Small intestine (tissue), 7 donors: ENCODE measurements at regions not wholly inside any gene's neighbourhood (a gene's known extent, or its start where the extent isn't known, plus 50 kb on each side); places are given as distances from the start of the nearest gene placed in this dataset.

Experiments used
- DNase-seq, 2 donors: peaks; one replicate each; pipeline versions ENCODE4 v3.0.0 to v3.0.0-alpha.2; 2013
- FAIRE-seq: peaks from 2 replicates; lab custom pipeline; 2012; peaks lifted over from hg19 to GRCh38; lab: Jason Lieb, UNC
- H3K27ac ChIP-seq, 3 donors: one replicate each; pipeline ENCODE4 v1.5.1; 2013; ENCODE audit warnings: low read length in 2 of 3, mild to moderate bottlenecking in 2 of 3, control low read depth in 1 of 3, inconsistent platforms in 1 of 3, low read depth in 1 of 3, moderate library complexity in 1 of 3
- H3K27me3 ChIP-seq, 3 donors: one replicate each; pipeline ENCODE4 v1.6.1; 2013; ENCODE audit warnings: low read length in 3 of 3, inconsistent platforms in 1 of 3; ENCODE audit not compliant: control insufficient read depth in 3 of 3, insufficient read depth in 3 of 3
- H3K36me3 ChIP-seq, 3 donors: one replicate each; pipeline ENCODE4 v1.6.1; 2013; ENCODE audit warnings: low read length in 3 of 3, inconsistent platforms in 1 of 3, low read depth in 1 of 3, mild to moderate bottlenecking in 1 of 3, moderate library complexity in 1 of 3; ENCODE audit not compliant: control insufficient read depth in 3 of 3, insufficient read depth in 2 of 3
- H3K4me1 ChIP-seq, 3 donors: one replicate each; pipeline ENCODE4 v1.6.1; 2013; ENCODE audit warnings: low read length in 2 of 3, inconsistent platforms in 1 of 3, low read depth in 1 of 3, mild to moderate bottlenecking in 1 of 3, moderate library complexity in 1 of 3; ENCODE audit not compliant: control insufficient read depth in 3 of 3, insufficient read depth in 2 of 3
- H3K4me3 ChIP-seq, 3 donors: one replicate each; pipeline ENCODE4 v1.5.1; 2013; ENCODE audit warnings: low read length in 3 of 3, control low read depth in 1 of 3, inconsistent platforms in 1 of 3, low read depth in 1 of 3, mild to moderate bottlenecking in 1 of 3, moderate library complexity in 1 of 3
- H3K9me3 ChIP-seq, 2 donors: one replicate each; pipeline ENCODE4 v1.6.1; 2013; ENCODE audit warnings: low read depth in 1 of 2, low read length in 1 of 2; ENCODE audit not compliant: control insufficient read depth in 2 of 2, insufficient read depth in 1 of 2
- WGBS, 3 donors: extraction: QIAGEN DNeasy Blood & Tissue Kit; methylation state at CpG; one replicate each; pipeline ENCODE4 v1.1.7; 2013; 5-methylcytosine and 5-hydroxymethylcytosine counted together
- donor health status: healthy with polysubstance abuse.
- donor health status: control.
- donor health status: control.
- donor health status: Bipolar disorder and iron deficiency.
- donor health status: healthy.

DNA sequence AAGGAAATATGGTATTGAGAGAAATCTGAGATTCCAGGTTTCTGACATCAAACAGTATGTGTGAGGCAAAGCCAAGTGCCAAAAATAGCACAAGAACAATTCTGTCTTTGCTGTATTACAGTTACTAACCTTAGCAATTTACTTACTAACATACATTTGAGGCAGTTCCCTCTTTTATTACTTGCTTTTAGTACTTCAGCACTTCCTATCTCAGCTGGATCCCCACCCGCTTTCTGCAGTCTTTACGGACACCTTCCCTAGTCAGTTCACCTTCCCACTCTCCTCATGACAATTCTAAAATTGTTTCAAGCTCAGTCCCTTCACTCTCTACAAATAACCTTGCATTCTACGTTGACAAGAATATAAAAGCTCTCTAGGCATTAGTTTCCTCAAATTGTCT lies 79.2 kb downstream of the ELAPOR2 start:
- Histone ChIP-seq H3K27ac (no peak overlapping the region), H3K27me3 (no peaks in the 10 kb centered on the region), H3K9me3 (peaks cover 0 to 9% of the 10 kb centered on the region in 2 donors), H3K36me3 (no peaks in the 10 kb centered on the region), H3K4me3 (no peak overlapping the region), H3K4me1 (peaks cover 0 to 18% (median 0%) of the 10 kb centered on the region in 3 donors)
- WGBS, 3 donors, result 32 to 68% (median 52%) methylated on average over 3 of the region's 3 CpGs
- DNase-seq (peak in 1 of 2 donors; percentile 16), FAIRE-seq (no peak)

DNA sequence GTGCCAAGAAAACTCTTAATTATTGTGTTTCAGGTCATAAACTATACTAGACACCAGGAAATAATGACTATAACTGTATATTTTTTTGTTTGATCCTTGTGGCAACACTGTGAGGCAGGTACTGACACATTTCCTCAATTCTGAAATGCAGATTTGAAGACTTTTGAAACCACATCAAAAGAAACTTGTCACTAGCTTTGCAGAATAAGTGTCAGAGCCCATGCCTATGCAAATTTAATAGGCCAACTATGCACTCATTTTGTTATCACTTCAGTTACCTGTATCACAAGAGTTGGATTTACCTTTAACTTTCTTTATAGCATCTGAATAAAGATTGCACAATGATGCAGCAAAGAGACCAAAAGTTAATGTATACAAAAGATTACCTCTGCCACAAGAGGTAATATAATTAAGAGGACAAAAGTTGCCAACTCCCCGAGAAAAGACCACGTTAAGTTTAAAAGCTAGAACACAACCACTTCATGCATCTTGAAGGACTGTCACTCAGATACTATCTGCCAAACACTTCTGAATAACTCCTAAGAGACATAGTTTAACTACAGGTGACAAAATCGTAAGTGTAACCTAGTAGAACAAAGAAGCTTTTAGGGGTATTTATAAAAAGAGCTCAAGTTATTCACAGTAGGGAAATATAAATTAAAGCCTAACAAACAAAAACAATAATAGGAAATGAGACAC lies 80.5 kb downstream of the ELAPOR2 start:
- Histone ChIP-seq H3K4me1 (peaks cover 0 to 18% (median 0%) of the 10 kb centered on the region in 3 donors), H3K27ac (peak overlapping the region in 1 of 3 donors; percentile 25), H3K4me3 (no peak overlapping the region), H3K9me3 (peaks cover 0 to 9% of the 10 kb centered on the region in 2 donors), H3K36me3 (no peaks in the 10 kb centered on the region), H3K27me3 (no peaks in the 10 kb centered on the region)
- no peak for FAIRE-seq
- WGBS, 3 donors, result 10 to 38% (median 20%) methylated on average over 3 of the region's 3 CpGs
- DNase-seq, result peak; percentile 25 to 64

DNA sequence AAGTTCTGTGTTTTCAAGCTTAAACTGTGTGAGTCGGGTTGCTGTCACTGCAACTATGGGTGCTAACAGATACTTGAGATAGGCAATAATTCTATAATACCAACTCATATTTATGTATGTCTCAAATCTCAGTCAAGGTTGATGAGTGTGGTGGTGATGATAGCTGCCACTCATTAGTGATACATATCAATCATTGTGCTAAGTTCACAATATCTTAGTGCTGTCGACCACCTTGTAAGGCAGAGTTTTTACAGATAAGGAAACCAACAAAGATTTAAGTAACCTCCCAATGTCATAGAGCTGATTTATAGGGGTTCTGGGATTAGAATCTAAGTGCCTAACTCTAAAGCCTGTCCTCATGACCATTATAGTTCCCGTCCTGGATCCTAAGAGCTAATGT lies 82.5 kb downstream of the ELAPOR2 start:
- DNase-seq (no peak), FAIRE-seq (no peak)
- Histone ChIP-seq H3K9me3 (peaks cover 0 to 3% of the 10 kb centered on the region in 2 donors), H3K4me3 (no peak overlapping the region), H3K27ac (no peak overlapping the region), H3K27me3 (no peaks in the 10 kb centered on the region), H3K4me1 (peaks cover 0 to 18% (median 0%) of the 10 kb centered on the region in 3 donors), H3K36me3 (no peaks in the 10 kb centered on the region)
- 76 to 80% (median 80%) methylated on average over 3 of the region's 3 CpGs for WGBS, 3 donors

DNA sequence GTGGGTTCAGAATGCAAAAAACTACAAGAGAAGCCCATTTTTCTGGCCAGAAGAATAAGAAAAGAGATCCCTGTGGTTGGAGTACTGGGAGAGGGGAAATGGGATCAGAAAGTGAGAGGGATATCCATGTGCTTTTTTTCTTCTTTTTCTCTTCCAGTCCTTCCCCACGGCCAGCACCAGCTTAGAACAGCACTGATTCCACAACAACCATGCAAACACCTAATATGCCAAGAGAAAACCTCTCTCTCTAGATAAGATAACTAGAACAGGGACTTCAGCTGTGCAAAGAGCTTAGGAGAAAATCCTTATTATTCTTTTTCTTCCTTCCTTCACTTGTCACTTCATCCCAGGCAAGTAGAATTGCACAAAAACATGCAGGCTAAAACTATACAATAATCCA lies 83.5 kb downstream of the ELAPOR2 start:
- H3K27me3 ChIP-seq, result no peaks in the 10 kb centered on the region

DNA sequence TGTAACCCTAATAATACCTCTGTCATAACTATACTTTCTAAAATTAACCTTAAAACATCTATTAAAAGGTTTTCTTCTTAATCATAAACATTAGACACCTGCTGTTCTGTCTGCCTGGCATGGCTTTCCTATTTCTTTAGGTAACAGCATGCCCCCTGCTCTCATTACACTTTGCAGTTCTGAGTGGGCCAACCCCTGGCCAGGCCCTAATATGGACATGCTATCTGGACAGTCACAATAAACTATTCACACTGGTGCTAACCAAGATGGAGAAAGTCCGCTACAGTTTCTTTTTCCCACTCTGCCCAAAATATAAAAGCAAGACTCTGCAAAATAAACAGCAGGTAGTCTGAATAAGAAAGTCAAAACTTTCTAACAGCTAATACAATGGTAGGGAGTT lies 84.0 kb downstream of the ELAPOR2 start:
- DNase-seq (no peak), FAIRE-seq (no peak)
- no peak overlapping the region for H3K27ac ChIP-seq
- 86 to 96% (median 89%) methylated on average over 1 of the region's 1 CpG for WGBS, 3 donors
- H3K9me3 ChIP-seq, result no peaks in the 10 kb centered on the region
- no peak overlapping the region for H3K4me3 ChIP-seq
- H3K27me3 ChIP-seq, result no peaks in the 10 kb centered on the region
- H3K4me1 ChIP-seq, result peaks cover 0 to 17% (median 0%) of the 10 kb centered on the region in 3 donors
- H3K36me3 ChIP-seq, result no peaks in the 10 kb centered on the region

More for the DNA sequence above, 83.5 kb downstream of the ELAPOR2 start:
- FAIRE-seq, result no peak
- Histone ChIP-seq H3K4me3 (no peak overlapping the region), H3K36me3 (no peaks in the 10 kb centered on the region), H3K9me3 (no peaks in the 10 kb centered on the region), H3K4me1 (peaks cover 0 to 18% (median 0%) of the 10 kb centered on the region in 3 donors), H3K27ac (no peak overlapping the region)
- DNase-seq, result no peak
- 33 to 62% (median 42%) methylated on average over 1 of the region's 1 CpG for WGBS, 3 donors

DNA sequence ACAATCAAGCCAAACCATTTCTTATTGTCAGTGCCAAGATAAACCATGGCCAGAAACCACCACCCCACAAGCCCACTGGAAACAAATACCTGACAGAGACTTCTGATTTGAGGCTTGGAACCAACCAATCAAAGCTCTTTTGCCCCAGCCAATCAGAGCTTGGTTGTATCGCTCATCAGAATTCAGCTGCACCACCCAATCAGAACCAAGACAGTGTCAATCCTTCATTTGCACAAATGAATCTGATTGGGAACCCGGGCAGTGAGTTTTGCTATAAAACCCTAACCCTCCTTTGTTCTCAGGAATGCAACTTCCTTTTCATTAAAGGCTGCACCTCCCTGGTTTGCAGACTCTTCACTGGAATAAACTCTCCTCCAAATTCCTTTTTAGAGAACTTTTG lies 87.4 kb downstream of the ELAPOR2 start:
- H3K27me3 ChIP-seq, result no peaks in the 10 kb centered on the region
- H3K27ac ChIP-seq, result no peak overlapping the region
- no peaks in the 10 kb centered on the region for H3K36me3 ChIP-seq
- no peak for FAIRE-seq
- no peaks in the 10 kb centered on the region for H3K9me3 ChIP-seq
- no peak for DNase-seq
- H3K4me1 ChIP-seq, result no peaks in the 10 kb centered on the region
- no peak overlapping the region for H3K4me3 ChIP-seq
- 85 to 88% (median 87%) methylated on average over 2 of the region's 2 CpGs for WGBS, 3 donors

DNA sequence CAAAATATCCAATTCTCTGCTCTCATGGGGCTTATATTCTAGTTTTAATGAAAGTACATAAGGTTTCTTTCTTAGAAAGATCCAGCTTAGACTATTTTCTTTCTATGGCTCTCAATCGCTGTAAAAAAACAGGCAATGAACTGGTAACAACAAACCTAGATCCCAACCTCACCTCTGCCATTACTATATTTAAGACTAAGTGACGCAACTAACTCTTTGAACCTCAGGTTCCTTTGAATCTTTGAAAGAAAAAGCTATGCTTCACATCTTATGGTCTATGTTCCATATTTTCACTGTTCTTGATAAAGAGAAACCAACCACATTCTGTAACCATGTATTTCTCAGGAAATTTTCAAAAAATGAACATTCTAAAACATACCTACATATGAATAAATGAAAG lies 88.5 kb downstream of the ELAPOR2 start:
- FAIRE-seq, result no peak
- WGBS, 3 donors, result 89 to 96% (median 91%) methylated on average over 2 of the region's 2 CpGs

DNA sequence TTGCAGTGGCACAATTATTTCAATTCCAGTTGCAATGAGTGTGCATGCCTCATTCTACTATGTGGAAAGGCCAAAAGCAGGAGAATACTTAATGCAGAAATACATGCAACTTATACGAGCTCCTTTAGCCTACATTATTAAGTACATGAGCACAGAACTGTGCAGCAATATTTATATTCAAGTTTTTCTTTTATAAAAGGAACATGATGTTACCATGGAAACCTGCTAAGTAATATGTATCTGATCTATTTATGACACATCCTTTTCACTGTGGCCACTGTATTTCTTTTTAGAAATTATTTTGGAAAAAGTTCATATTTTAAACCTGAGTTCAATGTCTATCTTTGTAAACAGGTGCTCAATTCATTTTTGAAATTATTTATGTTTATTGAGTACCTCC lies 88.9 kb downstream of the ELAPOR2 start:
- WGBS, 3 donors, result 74 to 82% (median 76%) methylated on average over 1 of the region's 1 CpG
- H3K27me3 ChIP-seq, result no peaks in the 10 kb centered on the region
- H3K36me3 ChIP-seq, result no peaks in the 10 kb centered on the region
- no peak for DNase-seq
- no peaks in the 10 kb centered on the region for H3K9me3 ChIP-seq
- no peak overlapping the region for H3K27ac ChIP-seq
- H3K4me1 ChIP-seq, result no peaks in the 10 kb centered on the region
- no peak for FAIRE-seq
- H3K4me3 ChIP-seq, result no peak overlapping the region

More for the DNA sequence above, 88.5 kb downstream of the ELAPOR2 start:
- DNase-seq, result no peak
- no peaks in the 10 kb centered on the region for H3K27me3 ChIP-seq
- no peak overlapping the region for H3K4me3 ChIP-seq
- H3K4me1 ChIP-seq, result no peaks in the 10 kb centered on the region
- H3K9me3 ChIP-seq, result no peaks in the 10 kb centered on the region
- no peaks in the 10 kb centered on the region for H3K36me3 ChIP-seq
- no peak overlapping the region for H3K27ac ChIP-seq

DNA sequence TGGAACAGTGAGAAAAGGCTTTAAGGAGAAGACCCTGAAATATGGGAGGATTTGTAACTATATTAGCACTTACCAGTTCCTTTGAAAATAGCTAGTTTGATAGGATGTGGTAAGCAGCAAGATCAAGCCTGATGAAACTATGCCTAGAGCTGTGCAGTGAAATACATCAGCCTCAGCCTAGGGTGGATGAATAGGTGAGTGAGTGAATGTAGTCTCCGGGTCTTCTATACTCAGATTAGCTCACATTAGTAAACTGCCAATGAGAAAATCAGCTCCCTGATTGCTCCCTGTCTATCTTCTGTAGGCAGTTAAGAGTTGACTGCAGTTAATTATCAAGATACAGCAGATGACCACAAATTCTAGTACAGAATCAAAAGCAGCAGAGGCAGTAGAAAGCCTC lies 89.6 kb downstream of the ELAPOR2 start:
- Histone ChIP-seq H3K27me3 (no peaks in the 10 kb centered on the region), H3K9me3 (no peaks in the 10 kb centered on the region), H3K36me3 (no peaks in the 10 kb centered on the region), H3K4me1 (no peaks in the 10 kb centered on the region), H3K27ac (no peak overlapping the region), H3K4me3 (no peak overlapping the region)
- no peak for DNase-seq
- WGBS, 3 donors, result 74 to 77% (median 75%) methylated on average over 1 of the region's 1 CpG
- FAIRE-seq, result no peak
